GM12874 (cell line): ENCODE measurements at regions not wholly inside any gene's neighbourhood (a gene's known extent, or its start where the extent isn't known, plus 50 kb on each side); places are given as distances from the start of the nearest gene placed in this dataset.

ENCODE experiments used
- TF ChIP-seq, protein P1 (sequence below): IDR thresholded peaks from 2 replicates; pipeline ENCODE4 v1.5.1; 2011; ENCODE audit warnings: low read depth, mild to moderate bottlenecking, control low read depth, low read length, moderate library complexity; ENCODE audit not compliant: insufficient read depth

DNA sequence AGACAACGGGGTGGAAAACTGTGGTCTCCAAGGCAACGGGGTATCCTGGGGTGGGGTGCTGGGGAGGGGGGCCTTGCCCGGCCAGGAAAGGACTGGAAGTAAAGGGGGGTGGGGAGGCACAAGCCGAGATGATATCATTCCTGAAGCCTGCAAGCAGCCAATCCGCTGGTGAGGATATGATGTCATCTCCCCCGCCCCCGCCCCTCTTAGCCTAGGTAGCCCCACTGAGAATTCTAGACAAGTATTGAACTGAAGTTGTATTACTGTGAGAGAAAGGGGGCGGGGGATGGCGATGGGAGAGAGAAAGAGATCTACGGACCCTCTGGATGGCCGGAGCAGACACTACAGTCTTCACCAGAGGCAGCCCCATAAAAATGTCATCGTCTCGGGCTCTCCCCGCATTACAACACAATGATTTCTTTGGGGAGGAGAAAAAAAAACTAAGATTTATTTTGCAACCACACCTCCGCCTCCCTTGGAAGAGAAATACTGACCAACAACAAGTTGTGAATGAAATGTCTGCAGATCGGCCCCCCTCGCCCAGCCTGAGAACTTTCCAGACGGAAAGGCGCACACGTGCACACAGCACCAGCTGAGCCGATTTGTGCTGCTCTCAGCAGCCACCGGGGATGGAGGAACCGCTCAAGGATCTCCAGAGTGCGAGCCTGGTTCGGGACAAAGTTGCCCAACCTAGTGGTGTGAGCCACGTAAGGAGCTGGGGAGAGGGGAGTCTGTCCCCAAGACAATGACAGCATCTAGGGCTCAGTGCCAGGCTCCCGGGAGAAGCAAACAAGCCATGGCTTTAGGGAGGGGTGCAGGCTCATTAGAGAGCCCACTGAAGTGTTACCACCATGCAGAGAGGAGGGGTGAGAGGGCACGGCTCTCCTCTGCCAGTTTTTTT, 222.1 kb downstream of the SOX9 start:
- TF ChIP-seq, protein P1, sequence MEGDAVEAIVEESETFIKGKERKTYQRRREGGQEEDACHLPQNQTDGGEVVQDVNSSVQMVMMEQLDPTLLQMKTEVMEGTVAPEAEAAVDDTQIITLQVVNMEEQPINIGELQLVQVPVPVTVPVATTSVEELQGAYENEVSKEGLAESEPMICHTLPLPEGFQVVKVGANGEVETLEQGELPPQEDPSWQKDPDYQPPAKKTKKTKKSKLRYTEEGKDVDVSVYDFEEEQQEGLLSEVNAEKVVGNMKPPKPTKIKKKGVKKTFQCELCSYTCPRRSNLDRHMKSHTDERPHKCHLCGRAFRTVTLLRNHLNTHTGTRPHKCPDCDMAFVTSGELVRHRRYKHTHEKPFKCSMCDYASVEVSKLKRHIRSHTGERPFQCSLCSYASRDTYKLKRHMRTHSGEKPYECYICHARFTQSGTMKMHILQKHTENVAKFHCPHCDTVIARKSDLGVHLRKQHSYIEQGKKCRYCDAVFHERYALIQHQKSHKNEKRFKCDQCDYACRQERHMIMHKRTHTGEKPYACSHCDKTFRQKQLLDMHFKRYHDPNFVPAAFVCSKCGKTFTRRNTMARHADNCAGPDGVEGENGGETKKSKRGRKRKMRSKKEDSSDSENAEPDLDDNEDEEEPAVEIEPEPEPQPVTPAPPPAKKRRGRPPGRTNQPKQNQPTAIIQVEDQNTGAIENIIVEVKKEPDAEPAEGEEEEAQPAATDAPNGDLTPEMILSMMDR: no peak

- TF ChIP-seq, protein P1: no peak
Measured at GRCh38 chr17:72343911-72344310, 223.1 kb downstream of the SOX9 start.

GRCh38 chr17:72344613-72345012, 223.8 kb downstream of the SOX9 start:
- TF ChIP-seq, protein P1: no peak

GRCh38 chr17:72345088-72345487, 224.3 kb downstream of the SOX9 start:
- TF ChIP-seq, protein P1: no peak

GRCh38 chr17:72345536-72345935, 224.7 kb downstream of the SOX9 start:
- TF ChIP-seq, protein P1: no peak

DNA sequence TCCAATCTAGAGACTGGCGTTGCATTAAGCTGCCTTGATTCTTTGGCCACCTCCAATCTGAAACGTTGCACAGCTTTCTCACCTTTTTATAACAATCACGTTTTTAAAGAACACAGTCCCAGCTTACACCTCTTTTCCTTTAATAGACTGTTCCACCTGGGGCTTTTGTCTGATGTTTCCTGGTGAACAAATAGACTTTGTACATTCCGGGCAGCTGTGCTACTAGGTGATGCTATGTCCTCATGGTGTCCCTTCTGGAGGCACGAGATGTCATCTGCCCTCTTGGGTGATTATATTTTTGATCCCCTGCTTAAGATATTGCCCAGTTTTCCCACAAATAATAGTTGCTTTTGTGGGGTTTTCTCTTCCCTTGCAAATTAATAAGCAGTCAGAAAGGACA, 225.5 kb downstream of the SOX9 start:
- TF ChIP-seq, protein P1: no peak

- TF ChIP-seq, protein P1: no peak
Measured at GRCh38 chr17:72349011-72349410, 228.2 kb downstream of the SOX9 start.
